CD14-positive monocyte (primary cell): ENCODE measurements at regions not wholly inside any gene's neighbourhood (a gene's known extent, or its start where the extent isn't known, plus 50 kb on each side); places are given as distances from the start of the nearest gene placed in this dataset.

Experiments used
- DNase-seq, 3 donors: peaks; one replicate each; pipeline ENCODE4 v3.0.0-alpha.2; 2011 to 2022
- H2AFZ ChIP-seq: 2 replicates; pipeline ENCODE4 v1.6.0; 2012; ENCODE audit warnings: mild to moderate bottlenecking, low read depth, low read length, inconsistent platforms; ENCODE audit not compliant: insufficient read depth, poor library complexity, severe bottlenecking
- H3K27ac ChIP-seq, 2 donors: 1 replicate in 1 of 2; 2 replicates in 1 of 2; pipeline ENCODE4 v1.5.1; 2012 to 2013; ENCODE audit warnings: low read length in 2 of 2, control low read depth in 1 of 2, inconsistent platforms in 1 of 2, low read depth in 1 of 2, mild to moderate bottlenecking in 1 of 2
- H3K27me3 ChIP-seq, 2 donors: one replicate each; pipeline versions ENCODE4 v1.6.0 to v1.6.1; 2011 to 2013; ENCODE audit warnings: low read length in 2 of 2; ENCODE audit not compliant: control insufficient read depth in 2 of 2, insufficient read depth in 2 of 2
- H3K36me3 ChIP-seq, 2 donors: replicated peaks in 1 of 2; 1 replicate in 1 of 2; 2 replicates in 1 of 2; pipeline versions ENCODE4 v1.5.1 to v1.6.1; 2012 to 2013; ENCODE audit warnings: low read length in 2 of 2, control low read depth in 1 of 2, inconsistent platforms in 1 of 2, mild to moderate bottlenecking in 1 of 2; ENCODE audit not compliant: insufficient read depth in 2 of 2, control insufficient read depth in 1 of 2
- H3K4me1 ChIP-seq, 2 donors: 1 replicate in 1 of 2; 2 replicates in 1 of 2; pipeline versions ENCODE4 v1.5.1 to v1.6.1; 2012 to 2013; ENCODE audit warnings: low read length in 2 of 2, control low read depth in 1 of 2, inconsistent platforms in 1 of 2, mild to moderate bottlenecking in 1 of 2, moderate library complexity in 1 of 2; ENCODE audit not compliant: insufficient read depth in 2 of 2, control insufficient read depth in 1 of 2
- H3K4me2 ChIP-seq: replicated peaks from 2 replicates; pipeline ENCODE3; 2012; ENCODE audit warnings: low read length, moderate library complexity, mild to moderate bottlenecking; ENCODE audit not compliant: poor library complexity, severe bottlenecking; ENCODE audit errors: extremely low read depth
- H3K4me3 ChIP-seq, 3 experiments: fragments of 200-600 bp in 1 of 3; sonication (generic) in 1 of 3; replicated peaks in 1 of 3; 1 replicate in 2 of 3; 2 replicates in 1 of 3; pipeline ENCODE4 v1.5.1; 2011 to 2013; ENCODE audit warnings: low read length in 3 of 3, mild to moderate bottlenecking in 3 of 3, control low read depth in 2 of 3, low read depth in 2 of 3, inconsistent platforms in 1 of 3, moderate library complexity in 1 of 3
- H3K79me2 ChIP-seq: 2 replicates; pipeline ENCODE4 v1.6.0; 2012; ENCODE audit warnings: mild to moderate bottlenecking, control low read depth, inconsistent platforms, low read length, moderate library complexity; ENCODE audit not compliant: insufficient read depth
- H3K9ac ChIP-seq: 2 replicates; pipeline ENCODE4 v1.6.0; 2017; ENCODE audit warnings: low read length, mild to moderate bottlenecking; ENCODE audit not compliant: insufficient read depth, poor library complexity, severe bottlenecking
- H3K9me3 ChIP-seq, 2 donors: replicated peaks in 1 of 2; 1 replicate in 1 of 2; 2 replicates in 1 of 2; pipeline versions ENCODE4 v1.5.1 to v1.6.1; 2012 to 2013; ENCODE audit warnings: low read length in 2 of 2, control low read depth in 1 of 2; ENCODE audit not compliant: control insufficient read depth in 1 of 2, insufficient read depth in 1 of 2
- H4K20me1 ChIP-seq: 2 replicates; pipeline ENCODE4 v1.6.0; 2012; ENCODE audit warnings: mild to moderate bottlenecking, low read length, control low read depth, moderate library complexity; ENCODE audit not compliant: insufficient read depth
- H3K27ac Mint-ChIP-seq, 7 donors: one replicate each; pipeline ENCODE4 v1.8.0; 2020; ENCODE audit warnings: mild to moderate bottlenecking in 7 of 7, mixed read lengths in 7 of 7, moderate library complexity in 6 of 7, inconsistent platforms in 2 of 7
- H3K27me3 Mint-ChIP-seq, 3 donors: one replicate each; pipeline ENCODE4 v1.8.0; 2021 to 2022; ENCODE audit warnings: low read depth in 3 of 3, mild to moderate bottlenecking in 3 of 3, mixed read lengths in 3 of 3, moderate library complexity in 3 of 3, inconsistent platforms in 1 of 3
- H3K36me3 Mint-ChIP-seq, 2 donors: one replicate each; pipeline ENCODE4 v1.8.0; 2020; ENCODE audit warnings: mixed read lengths in 2 of 2, inconsistent platforms in 1 of 2, mild to moderate bottlenecking in 1 of 2
- H3K4me1 Mint-ChIP-seq: one replicate; pipeline ENCODE4 v1.8.0; 2020; ENCODE audit warnings: mild to moderate bottlenecking, mixed read lengths
- H3K4me3 Mint-ChIP-seq, 2 donors: one replicate each; pipeline ENCODE4 v1.8.0; 2020; ENCODE audit warnings: mild to moderate bottlenecking in 2 of 2, mixed read lengths in 2 of 2, moderate library complexity in 1 of 2
- H3K9me3 Mint-ChIP-seq, 7 donors: one replicate each; pipeline ENCODE4 v1.8.0; 2020 to 2022; ENCODE audit warnings: mixed read lengths in 7 of 7, mild to moderate bottlenecking in 6 of 7, moderate library complexity in 6 of 7, inconsistent platforms in 2 of 7
- WGBS: methylation state at CpG from one replicate; pipeline ENCODE4 v1.1.5; 2013; ENCODE audit warnings: missing lambda C conversion rate; ENCODE audit not compliant: insufficient coverage; 5-methylcytosine and 5-hydroxymethylcytosine counted together
- intact Hi-C, 2 donors: fragments of 100-400 bp; cut with micrococcal nuclease; formaldehyde crosslinking; loops; one replicate each; pipeline versions ENCODE4 v1.15.0 to v1.15.1; 2023
- TF ChIP-seq, protein P1 (sequence below): fragments of 200-600 bp; IDR thresholded peaks from one replicate; pipeline ENCODE4 v1.8.0; 2022; ENCODE audit warnings: antibody characterized with exemption, mild to moderate bottlenecking

DNA sequence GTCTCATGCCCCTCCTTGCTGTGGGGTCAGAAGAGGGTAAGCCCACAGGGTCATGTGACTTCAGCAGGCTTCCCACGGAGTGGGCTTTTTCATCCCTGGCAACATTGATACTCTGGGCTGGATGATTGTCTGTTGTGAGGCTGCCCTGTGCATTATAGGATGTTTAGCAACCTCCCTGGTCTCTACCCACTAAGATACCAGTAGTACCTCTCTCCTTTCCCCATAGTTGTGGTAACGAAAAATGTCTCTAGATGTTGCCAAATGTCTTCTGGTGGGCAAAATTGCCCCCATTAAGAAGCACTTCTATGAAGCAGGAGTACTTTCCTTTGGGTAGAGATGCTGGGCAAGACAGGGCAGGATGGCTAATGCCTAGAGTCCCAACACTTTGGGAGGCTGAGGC is 232.5 kb upstream of the ZNF217 start:
- intact Hi-C loops, result loop anchor here in 1 of 2 donors (5.0 kb wide), 2 partner anchors 41 to 86 kb away; no protein-coding TSS in a partner anchor
- Histone ChIP-seq H3K27me3 (no peaks in the 10 kb centered on the region), H2AFZ (no peak overlapping the region), H3K79me2 (no peaks in the 10 kb centered on the region), H3K9me3 (no peaks in the 10 kb centered on the region), H3K9ac (no peak overlapping the region), H3K4me1 (peaks cover 34 to 46% of the 10 kb centered on the region in 2 donors), H4K20me1 (no peaks in the 10 kb centered on the region), H3K4me3 (no peak overlapping the region), H3K4me2 (no peak overlapping the region), H3K27ac (no peak overlapping the region), H3K36me3 (no peaks in the 10 kb centered on the region)
- Mint-ChIP-seq H3K4me3 (no peak overlapping the region), H3K27me3 (peaks cover 0 to 7% (median 1%) of the 10 kb centered on the region in 3 donors), H3K4me1 (peaks cover 46% of the 10 kb centered on the region), H3K9me3 (no peaks in the 10 kb centered on the region), H3K36me3 (no peaks in the 10 kb centered on the region), H3K27ac (no peak overlapping the region)
- no CpG with 5 or more reads among the region's 2 CpGs for WGBS
- TF ChIP-seq, protein P1, sequence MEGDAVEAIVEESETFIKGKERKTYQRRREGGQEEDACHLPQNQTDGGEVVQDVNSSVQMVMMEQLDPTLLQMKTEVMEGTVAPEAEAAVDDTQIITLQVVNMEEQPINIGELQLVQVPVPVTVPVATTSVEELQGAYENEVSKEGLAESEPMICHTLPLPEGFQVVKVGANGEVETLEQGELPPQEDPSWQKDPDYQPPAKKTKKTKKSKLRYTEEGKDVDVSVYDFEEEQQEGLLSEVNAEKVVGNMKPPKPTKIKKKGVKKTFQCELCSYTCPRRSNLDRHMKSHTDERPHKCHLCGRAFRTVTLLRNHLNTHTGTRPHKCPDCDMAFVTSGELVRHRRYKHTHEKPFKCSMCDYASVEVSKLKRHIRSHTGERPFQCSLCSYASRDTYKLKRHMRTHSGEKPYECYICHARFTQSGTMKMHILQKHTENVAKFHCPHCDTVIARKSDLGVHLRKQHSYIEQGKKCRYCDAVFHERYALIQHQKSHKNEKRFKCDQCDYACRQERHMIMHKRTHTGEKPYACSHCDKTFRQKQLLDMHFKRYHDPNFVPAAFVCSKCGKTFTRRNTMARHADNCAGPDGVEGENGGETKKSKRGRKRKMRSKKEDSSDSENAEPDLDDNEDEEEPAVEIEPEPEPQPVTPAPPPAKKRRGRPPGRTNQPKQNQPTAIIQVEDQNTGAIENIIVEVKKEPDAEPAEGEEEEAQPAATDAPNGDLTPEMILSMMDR, result no peak
- no peak for DNase-seq

DNA sequence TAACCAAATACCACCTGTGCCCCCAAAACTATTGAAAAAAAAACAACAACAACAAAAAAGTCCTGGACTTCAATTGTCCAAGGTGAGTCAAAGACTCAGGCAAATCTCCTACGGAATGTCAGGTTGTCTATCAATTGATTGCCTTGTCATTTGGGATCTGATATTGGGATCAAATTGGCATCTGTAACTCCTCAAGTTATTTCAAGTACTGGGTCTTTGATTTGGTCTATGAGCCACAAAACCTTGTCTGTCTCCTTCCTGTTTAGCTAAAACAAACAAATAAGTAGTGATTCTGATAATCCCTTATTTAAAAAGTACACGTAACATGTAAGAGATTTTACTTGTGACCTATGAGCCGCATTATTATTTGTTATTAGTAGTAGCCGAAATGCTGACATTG is 231.6 kb upstream of the ZNF217 start:
- no CpG with 5 or more reads among the region's 4 CpGs for WGBS
- H3K27ac Mint-ChIP-seq, result no peak overlapping the region
- Histone ChIP-seq H4K20me1 (no peaks in the 10 kb centered on the region), H3K27me3 (no peaks in the 10 kb centered on the region), H3K36me3 (no peaks in the 10 kb centered on the region), H3K79me2 (no peaks in the 10 kb centered on the region), H3K4me3 (no peak overlapping the region), H3K4me2 (no peak overlapping the region), H3K4me1 (peaks cover 26 to 39% of the 10 kb centered on the region in 2 donors), H3K9me3 (no peaks in the 10 kb centered on the region), H3K9ac (no peak overlapping the region), H2AFZ (no peak overlapping the region), H3K27ac (no peak overlapping the region)
- H3K27me3 Mint-ChIP-seq, result peaks cover 0 to 4% (median 1%) of the 10 kb centered on the region in 3 donors
- no peak for DNase-seq
- H3K4me3 Mint-ChIP-seq, result no peak overlapping the region
- peaks cover 38% of the 10 kb centered on the region for H3K4me1 Mint-ChIP-seq
- TF ChIP-seq, protein P1, result no peak
- H3K36me3 Mint-ChIP-seq, result no peaks in the 10 kb centered on the region
- intact Hi-C loops, result loop anchor here in 1 of 2 donors (5.0 kb wide), 2 partner anchors 42 to 87 kb away; no protein-coding TSS in a partner anchor
- H3K9me3 Mint-ChIP-seq, result no peaks in the 10 kb centered on the region
